Fibroblast of lung (primary cell): ENCODE measurements at regions not wholly inside any gene's neighbourhood (a gene's known extent, or its start where the extent isn't known, plus 50 kb on each side); places are given as distances from the start of the nearest gene placed in this dataset.

Source experiments
- CTCF ChIP-seq, 2 donors: IDR thresholded peaks in 1 of 2; conservative IDR thresholded peaks in 1 of 2; 1 replicate in 1 of 2; 2 replicates in 1 of 2; pipeline ENCODE4 v1.5.1; 2011 to 2012; ENCODE audit warnings: low read length in 2 of 2, control low read depth in 1 of 2, inconsistent platforms in 1 of 2, low read depth in 1 of 2, mild to moderate bottlenecking in 1 of 2
- EZH2 ChIP-seq: IDR thresholded peaks from 2 replicates; pipeline ENCODE4 v1.5.1; 2012; ENCODE audit warnings: low read length, control low read depth, mild to moderate bottlenecking; ENCODE audit errors: missing control alignments

GRCh38 chr1:208835097-208835463 is 590.9 kb upstream of the PLXNA2 start:
- TF ChIP-seq CTCF (conservative IDR thresholded peaks at IDR 0.05 in 1 of 2, IDR thresholded peaks at IDR 0.05 in 1 of 2; ENCODE audit: low read depth in 1 of 2, low read length in 2 of 2) (no peak), EZH2 (no peak)
